HUES64 (cell line): ENCODE measurements at regions not wholly inside any gene's neighbourhood (a gene's known extent, or its start where the extent isn't known, plus 50 kb on each side); places are given as distances from the start of the nearest gene placed in this dataset.
"Not testable (repeated sequence)": the region's sequence is repeated elsewhere in the genome, so short reads cannot be mapped to it uniquely, and the experiment has no call there.

Experiments used
- H3K27ac ChIP-seq: 2 replicates; pipeline ENCODE4 v1.7.0; 2013; ENCODE audit warnings: low read depth, low read length, inconsistent platforms
- H3K27me3 ChIP-seq: 2 replicates; pipeline ENCODE4 v1.6.1; 2013; ENCODE audit warnings: mild to moderate bottlenecking, low read length; ENCODE audit not compliant: insufficient read depth
- H3K36me3 ChIP-seq: 2 replicates; pipeline ENCODE4 v1.6.1; 2013; ENCODE audit warnings: mild to moderate bottlenecking, low read length; ENCODE audit not compliant: insufficient read depth
- H3K4me1 ChIP-seq: 2 replicates; pipeline ENCODE4 v1.6.1; 2013; ENCODE audit warnings: mild to moderate bottlenecking, low read length, moderate library complexity; ENCODE audit not compliant: insufficient read depth
- H3K4me3 ChIP-seq: 2 replicates; pipeline ENCODE4 v1.5.1; 2013; ENCODE audit warnings: mild to moderate bottlenecking, low read length, moderate library complexity
- H3K9ac ChIP-seq: 2 replicates; pipeline ENCODE4 v1.6.1; 2013; ENCODE audit warnings: mild to moderate bottlenecking, low read depth, low read length
- H3K9me3 ChIP-seq: 2 replicates; pipeline ENCODE4 v1.6.1; 2013; ENCODE audit warnings: low read depth, low read length; ENCODE audit not compliant: insufficient read depth
- WGBS: fragments of 150-250, 120-280 bp; methylation state at CpG from one replicate; pipeline ENCODE4 v1.1.7; 2013; ENCODE audit warnings: missing lambda C conversion rate; 5-methylcytosine and 5-hydroxymethylcytosine counted together

DNA sequence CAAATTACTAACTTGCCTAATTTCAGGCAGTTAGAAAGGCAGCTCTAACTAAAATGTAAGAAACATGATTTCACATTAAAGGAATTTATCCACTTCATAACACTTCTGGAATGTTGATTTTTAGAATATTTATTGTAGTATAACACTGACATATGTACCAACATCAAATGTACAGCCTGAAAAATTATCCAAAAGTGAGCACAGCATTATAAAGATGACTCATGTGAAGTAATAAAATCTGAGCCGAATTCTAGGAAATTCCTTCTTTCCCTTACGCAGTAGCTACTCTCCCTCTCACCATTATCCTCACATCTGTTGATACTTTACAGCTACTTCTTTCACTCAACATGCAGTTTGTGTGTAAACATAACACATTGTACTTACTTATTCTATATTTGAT is 610.6 kb downstream of the ZWINT start:
- no peak overlapping the region for H3K9ac ChIP-seq
- H3K27ac ChIP-seq: no peak overlapping the region
- H3K27me3 ChIP-seq: no peaks in the 10 kb centered on the region
- no peak overlapping the region for H3K4me3 ChIP-seq
- no peaks in the 10 kb centered on the region for H3K9me3 ChIP-seq
- H3K36me3 ChIP-seq: no peaks in the 10 kb centered on the region
- peaks cover 8% of the 10 kb centered on the region for H3K4me1 ChIP-seq
- 90% methylated on average over 2 of the region's 2 CpGs for WGBS

DNA sequence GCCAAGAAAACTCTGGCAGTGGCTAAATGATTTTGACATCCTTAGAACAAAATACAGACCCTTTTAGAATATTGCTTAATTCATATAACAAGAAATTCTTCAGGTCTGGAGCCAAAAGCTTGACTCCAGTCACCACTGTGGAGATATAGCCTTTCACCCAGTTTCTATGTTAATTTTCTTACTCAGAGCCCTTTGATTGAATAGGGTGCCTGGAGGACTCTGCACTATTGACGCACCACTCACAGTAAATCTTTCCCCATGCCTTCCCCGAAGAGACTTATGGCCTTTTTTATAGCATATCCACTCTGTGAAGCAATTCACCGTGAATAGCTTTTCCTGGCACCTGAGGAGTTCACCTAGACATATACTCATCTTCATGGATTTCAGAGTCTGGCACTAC is 613.8 kb downstream of the ZWINT start:
- no peak overlapping the region for H3K9ac ChIP-seq
- no peaks in the 10 kb centered on the region for H3K27me3 ChIP-seq
- peaks cover 8% of the 10 kb centered on the region for H3K4me1 ChIP-seq
- H3K27ac ChIP-seq: no peak overlapping the region
- no peaks in the 10 kb centered on the region for H3K9me3 ChIP-seq
- WGBS: 77% methylated on average over 3 of the region's 3 CpGs
- H3K4me3 ChIP-seq: no peak overlapping the region
- H3K36me3 ChIP-seq: no peaks in the 10 kb centered on the region

GRCh38 chr10:55746002-55746401 is 615.1 kb downstream of the ZWINT start:
- peaks cover 8% of the 10 kb centered on the region for H3K4me1 ChIP-seq
- H3K36me3 ChIP-seq: no peaks in the 10 kb centered on the region
- H3K9me3 ChIP-seq: no peaks in the 10 kb centered on the region
- H3K9ac ChIP-seq: no peak overlapping the region
- H3K27ac ChIP-seq: no peak overlapping the region
- 96% methylated on average over 1 of the region's 1 CpG for WGBS
- H3K27me3 ChIP-seq: no peaks in the 10 kb centered on the region
- H3K4me3 ChIP-seq: no peak overlapping the region

GRCh38 chr10:55742487-55742886 is 618.6 kb downstream of the ZWINT start:
- Histone ChIP-seq H3K4me1 (peaks cover 8% of the 10 kb centered on the region), H3K36me3 (no peaks in the 10 kb centered on the region), H3K9ac (no peak overlapping the region), H3K27ac (no peak overlapping the region), H3K4me3 (no peak overlapping the region), H3K9me3 (no peaks in the 10 kb centered on the region), H3K27me3 (no peaks in the 10 kb centered on the region)
- WGBS: 90% methylated on average over 1 of the region's 2 CpGs

DNA sequence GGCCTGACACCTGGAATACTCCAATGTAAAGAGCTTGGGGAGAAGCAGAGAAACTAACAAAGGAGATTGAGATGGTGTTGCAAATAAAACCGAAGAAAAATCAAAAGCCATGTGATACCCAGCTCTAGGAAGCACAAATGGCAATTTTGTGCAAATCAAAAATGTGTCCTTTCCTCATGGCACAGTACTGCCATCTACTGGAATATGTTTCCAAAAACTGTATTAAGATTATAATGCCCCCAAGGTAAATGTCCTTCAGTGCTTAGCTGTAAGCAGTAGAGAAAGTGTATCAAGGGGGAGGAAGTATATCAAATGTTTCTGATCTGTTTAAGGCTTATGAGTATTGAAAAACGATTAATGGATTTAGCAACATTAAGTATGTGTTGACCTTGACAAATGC is 620.3 kb downstream of the ZWINT start:
- H3K4me1 ChIP-seq, H3K27ac ChIP-seq, H3K9me3 ChIP-seq, H3K9ac ChIP-seq, H3K27me3 ChIP-seq, H3K36me3 ChIP-seq, H3K4me3 ChIP-seq: not testable (repeated sequence)
- WGBS: 50% methylated on average over 2 of the region's 2 CpGs

GRCh38 chr10:55740110-55740509 is 620.9 kb downstream of the ZWINT start:
- Histone ChIP-seq H3K4me3 (no peak overlapping the region), H3K27me3 (no peaks in the 10 kb centered on the region), H3K4me1 (peaks cover 8% of the 10 kb centered on the region; the same call in 1 of the 2 replicates), H3K36me3 (no peaks in the 10 kb centered on the region), H3K9ac (no peak overlapping the region), H3K9me3 (no peaks in the 10 kb centered on the region), H3K27ac (no peak overlapping the region)
- 91% methylated on average over 2 of the region's 2 CpGs for WGBS

DNA sequence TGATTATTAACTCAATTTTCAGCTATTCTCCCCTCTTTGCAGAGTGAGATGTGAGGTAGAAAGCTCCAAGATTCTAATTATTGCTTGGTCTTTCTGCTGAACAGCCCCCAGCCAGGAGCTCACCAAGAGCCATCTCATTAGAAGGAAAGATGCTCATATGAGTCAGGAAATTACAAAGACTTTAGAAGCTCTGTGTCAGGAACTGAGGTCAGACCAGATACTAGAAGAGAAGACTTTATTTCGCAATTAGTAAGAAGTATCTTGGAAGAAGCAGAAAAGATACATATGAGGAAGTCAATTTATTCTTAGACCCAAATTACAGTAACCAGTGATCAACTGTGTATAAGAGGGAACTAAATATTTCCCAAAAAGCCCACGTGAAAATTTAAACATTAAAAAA is 626.9 kb downstream of the ZWINT start:
- WGBS: 80% methylated on average over 1 of the region's 2 CpGs
- no peaks in the 10 kb centered on the region for H3K9me3 ChIP-seq
- H3K27ac ChIP-seq: no peak overlapping the region
- no peak overlapping the region for H3K9ac ChIP-seq
- H3K27me3 ChIP-seq: no peaks in the 10 kb centered on the region
- no peaks in the 10 kb centered on the region for H3K36me3 ChIP-seq
- H3K4me3 ChIP-seq: no peak overlapping the region
- H3K4me1 ChIP-seq: peaks cover 8% of the 10 kb centered on the region; the same call in 1 of the 2 replicates

DNA sequence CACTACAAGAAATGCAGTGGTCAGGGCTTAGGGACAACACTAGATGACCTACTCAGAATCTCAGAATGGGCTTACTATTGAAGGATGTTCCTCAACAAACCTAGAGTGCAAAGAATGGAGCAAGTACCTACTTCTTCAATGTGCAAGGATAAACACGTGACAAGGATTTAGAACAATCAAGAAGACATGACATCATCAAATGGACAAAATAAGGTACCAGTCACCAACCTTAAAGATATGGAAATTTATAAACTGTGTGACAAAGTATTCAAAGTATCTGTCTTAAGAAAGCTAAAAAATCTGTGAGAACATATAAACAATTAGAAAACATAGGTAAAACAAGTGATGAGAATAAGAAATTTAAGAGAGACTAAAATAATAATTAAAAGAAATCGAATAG is 656.1 kb downstream of the ZWINT start:
- H3K27me3 ChIP-seq: no peaks in the 10 kb centered on the region
- WGBS: 92% methylated on average over 1 of the region's 2 CpGs

DNA sequence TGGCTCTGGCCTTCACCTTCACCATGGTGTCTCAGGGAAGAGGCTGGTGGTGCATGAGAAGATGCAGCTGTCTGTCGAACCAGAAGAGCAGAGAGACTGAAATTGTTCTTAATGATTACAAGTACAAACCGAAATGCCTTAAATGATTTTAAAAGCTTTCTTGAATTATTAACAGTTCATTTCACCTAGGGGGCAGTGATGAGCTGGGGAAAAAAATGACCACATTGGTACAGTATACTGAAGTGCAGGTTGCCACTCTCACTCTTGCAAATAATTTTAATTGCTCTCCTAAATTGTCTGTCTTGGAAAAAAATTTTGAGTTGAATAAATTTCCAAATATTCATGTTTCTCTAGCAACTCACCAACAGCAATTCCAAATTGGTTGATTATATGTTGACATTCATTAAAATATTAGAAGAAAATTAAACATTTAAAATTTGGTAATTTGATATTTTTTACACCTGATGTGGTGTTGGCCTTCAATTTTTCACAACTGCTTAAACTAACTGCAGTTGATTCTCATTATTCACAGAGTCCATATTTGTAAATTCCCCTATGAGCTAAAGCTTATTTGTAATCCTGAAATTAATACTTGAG is 692.6 kb downstream of the ZWINT start:
- Histone ChIP-seq H3K27ac (no peak overlapping the region), H3K27me3 (no peaks in the 10 kb centered on the region), H3K4me3 (no peak overlapping the region), H3K9ac (no peak overlapping the region), H3K9me3 (no peaks in the 10 kb centered on the region), H3K36me3 (no peaks in the 10 kb centered on the region), H3K4me1 (no peaks in the 10 kb centered on the region)
- WGBS: 73% methylated on average over 2 of the region's 2 CpGs

More for the DNA sequence above, 656.1 kb downstream of the ZWINT start:
- no peak overlapping the region for H3K27ac ChIP-seq
- no peak overlapping the region for H3K4me3 ChIP-seq
- H3K9me3 ChIP-seq: no peaks in the 10 kb centered on the region
- H3K36me3 ChIP-seq: no peaks in the 10 kb centered on the region
- H3K9ac ChIP-seq: no peak overlapping the region
- H3K4me1 ChIP-seq: 0 out of 2 replicates have a peak, but pooled peaks cover 3% of the 10 kb centered on the region

- Histone ChIP-seq H3K9me3 (no peaks in the 10 kb centered on the region), H3K27me3 (no peaks in the 10 kb centered on the region), H3K4me3 (no peak overlapping the region), H3K4me1 (no peaks in the 10 kb centered on the region), H3K36me3 (no peaks in the 10 kb centered on the region), H3K9ac (no peak overlapping the region), H3K27ac (no peak overlapping the region)
Observed at GRCh38 chr10:55653531-55653930, 707.5 kb downstream of the ZWINT start.

GRCh38 chr10:55641601-55642000 is 719.5 kb downstream of the ZWINT start:
- Histone ChIP-seq H3K9ac (no peak overlapping the region), H3K36me3 (no peaks in the 10 kb centered on the region), H3K9me3 (no peaks in the 10 kb centered on the region), H3K27me3 (no peaks in the 10 kb centered on the region), H3K27ac (no peak overlapping the region), H3K4me3 (no peak overlapping the region), H3K4me1 (no peaks in the 10 kb centered on the region)
- 96% methylated on average over 1 of the region's 1 CpG for WGBS

GRCh38 chr10:55631071-55631654 is 729.9 kb downstream of the ZWINT start:
- H3K4me3 ChIP-seq: peak overlapping the region; percentile 68
- WGBS: under 1% methylated on average over 49 of the region's 49 CpGs
- no peak overlapping the region for H3K27ac ChIP-seq
- H3K27me3 ChIP-seq: peaks cover 3% of the 10 kb centered on the region; the same call in 1 of the 2 replicates
- H3K9ac ChIP-seq: peak overlapping the region; percentile 71
- H3K4me1 ChIP-seq: peaks cover 8% of the 10 kb centered on the region
- H3K9me3 ChIP-seq: no peaks in the 10 kb centered on the region
- H3K36me3 ChIP-seq: no peaks in the 10 kb centered on the region
